ENCODE measurements at regions not wholly inside any gene's neighbourhood (a gene's known extent, or its start where the extent isn't known, plus 50 kb on each side); places are given as distances from the start of the nearest gene placed in this dataset.

DNA sequence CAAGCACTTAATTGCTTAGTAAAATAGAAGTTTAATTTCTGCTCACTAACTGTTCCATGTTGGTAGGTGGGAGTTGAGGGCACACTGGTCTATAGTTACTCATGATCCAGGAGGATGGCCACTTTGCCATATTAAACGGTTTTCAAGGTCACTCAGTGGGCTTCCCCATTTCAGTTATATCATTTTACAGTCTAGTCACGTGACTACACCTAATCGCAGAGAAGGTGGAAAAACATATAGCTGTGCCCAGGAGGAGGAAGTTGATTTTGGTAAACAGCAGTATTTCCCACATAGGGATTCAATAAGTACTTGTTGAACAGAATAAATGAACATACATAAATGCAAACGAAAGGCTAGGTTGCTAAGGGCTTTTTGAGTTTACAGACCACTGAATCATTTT is 541.1 kb upstream of the CAMK1G start:
- Histone ChIP-seq H3K9me3 (no peaks in the 10 kb centered on the region), H3K4me1 (no peaks in the 10 kb centered on the region), H3K4me3 (no peak overlapping the region), H3K27me3 (ENCODE audit: low read depth) (no peaks in the 10 kb centered on the region), H3K36me3 (replicated peaks) (no peaks in the 10 kb centered on the region)
- in situ Hi-C loops (cut with MboI; ENCODE audit: low sequenced_read_pairs) = no loop called here
- no peak for DNase-seq (ENCODE audit: low spot score in 2 of 2)

- Histone ChIP-seq H3K4me3 (no peak overlapping the region), H3K27me3 (ENCODE audit: low read depth) (no peaks in the 10 kb centered on the region), H3K4me1 (no peaks in the 10 kb centered on the region), H3K9me3 (no peaks in the 10 kb centered on the region), H3K36me3 (replicated peaks) (no peaks in the 10 kb centered on the region)
- in situ Hi-C loops (cut with MboI; ENCODE audit: low sequenced_read_pairs) = no loop called here
- DNase-seq (ENCODE audit: low spot score in 2 of 2) = no peak
Measured at GRCh38 chr1:209045331-209046057, 538.0 kb upstream of the CAMK1G start.

DNA sequence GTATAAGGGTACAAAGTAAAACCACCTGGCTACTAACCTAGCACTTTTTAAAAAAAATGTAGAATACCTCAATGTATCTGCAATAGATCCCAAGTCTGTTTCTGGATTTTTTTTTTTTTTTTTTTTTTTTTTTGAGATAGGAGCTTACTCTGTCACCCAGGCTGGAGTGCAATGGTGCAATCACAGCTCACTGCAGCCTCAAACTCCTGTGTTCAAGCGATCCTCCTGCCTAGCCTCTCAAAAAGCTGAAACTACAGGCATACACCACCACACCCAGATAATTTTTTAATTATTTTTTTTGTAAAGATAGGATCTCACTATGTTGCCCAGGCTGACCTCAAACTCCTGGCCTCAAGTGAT is 537.5 kb upstream of the CAMK1G start:
- Histone ChIP-seq H3K27me3 (ENCODE audit: low read depth) (no peaks in the 10 kb centered on the region), H3K4me3 (no peak overlapping the region), H3K4me1 (no peaks in the 10 kb centered on the region), H3K36me3 (replicated peaks) (no peaks in the 10 kb centered on the region), H3K9me3 (no peaks in the 10 kb centered on the region)
- in situ Hi-C loops (cut with MboI; ENCODE audit: low sequenced_read_pairs) = no loop called here
- DNase-seq (ENCODE audit: low spot score in 2 of 2) = no peak

- H3K36me3 ChIP-seq (replicated peaks) = no peaks in the 10 kb centered on the region
- in situ Hi-C loops (cut with MboI; ENCODE audit: low sequenced_read_pairs) = no loop called here
- no peaks in the 10 kb centered on the region for H3K9me3 ChIP-seq
- no peak overlapping the region for H3K4me3 ChIP-seq
- H3K27me3 ChIP-seq (ENCODE audit: low read depth) = no peaks in the 10 kb centered on the region
- no peaks in the 10 kb centered on the region for H3K4me1 ChIP-seq
- no peak for DNase-seq (ENCODE audit: low spot score in 2 of 2)
Measured at GRCh38 chr1:209046935-209047334, 536.6 kb upstream of the CAMK1G start.

- no peaks in the 10 kb centered on the region for H3K36me3 ChIP-seq (replicated peaks)
- no peak overlapping the region for H3K4me3 ChIP-seq
- no peak for DNase-seq (ENCODE audit: low spot score in 2 of 2)
- H3K27me3 ChIP-seq (ENCODE audit: low read depth) = no peaks in the 10 kb centered on the region
- in situ Hi-C loops (cut with MboI; ENCODE audit: low sequenced_read_pairs) = no loop called here
- H3K9me3 ChIP-seq = no peaks in the 10 kb centered on the region
- H3K4me1 ChIP-seq = no peaks in the 10 kb centered on the region
Measured at GRCh38 chr1:209048941-209049669, 534.4 kb upstream of the CAMK1G start.

DNA sequence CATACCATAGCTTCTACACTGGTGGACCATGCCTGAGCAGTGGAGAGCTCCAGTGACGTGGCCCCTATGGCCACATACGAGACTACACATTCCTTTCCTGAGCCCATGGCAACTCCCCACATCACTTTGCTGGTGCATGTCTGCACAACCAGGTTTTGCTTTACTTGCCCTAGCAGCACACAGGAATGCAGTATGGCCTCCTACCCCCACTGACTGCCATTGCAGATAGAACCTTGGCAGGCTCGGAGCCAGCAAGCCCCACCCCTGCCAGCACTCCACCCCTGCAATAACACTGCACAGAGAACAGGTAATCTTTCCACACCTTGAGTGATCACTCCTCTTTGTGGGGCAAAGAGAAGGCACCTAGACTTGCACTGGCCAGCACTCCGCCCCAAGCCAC is 531.9 kb upstream of the CAMK1G start:
- no peak for DNase-seq (ENCODE audit: low spot score in 2 of 2)
- Histone ChIP-seq H3K4me1 (no peaks in the 10 kb centered on the region), H3K36me3 (replicated peaks) (no peaks in the 10 kb centered on the region), H3K9me3 (no peaks in the 10 kb centered on the region), H3K4me3 (no peak overlapping the region), H3K27me3 (ENCODE audit: low read depth) (no peaks in the 10 kb centered on the region)
- in situ Hi-C loops (cut with MboI; ENCODE audit: low sequenced_read_pairs) = no loop called here

- no peak overlapping the region for H3K4me3 ChIP-seq
- H3K4me1 ChIP-seq = no peaks in the 10 kb centered on the region
- no peaks in the 10 kb centered on the region for H3K36me3 ChIP-seq (replicated peaks)
- DNase-seq (ENCODE audit: low spot score in 2 of 2) = no peak
- H3K9me3 ChIP-seq = no peaks in the 10 kb centered on the region
- no peaks in the 10 kb centered on the region for H3K27me3 ChIP-seq (ENCODE audit: low read depth)
- in situ Hi-C loops (cut with MboI; ENCODE audit: low sequenced_read_pairs) = no loop called here
Measured at GRCh38 chr1:209053587-209053986, 529.9 kb upstream of the CAMK1G start.

- DNase-seq (ENCODE audit: low spot score in 2 of 2) = no peak
- no peaks in the 10 kb centered on the region for H3K9me3 ChIP-seq
- H3K4me3 ChIP-seq = no peak overlapping the region
- no peaks in the 10 kb centered on the region for H3K36me3 ChIP-seq (replicated peaks)
- in situ Hi-C loops (cut with MboI; ENCODE audit: low sequenced_read_pairs) = no loop called here
- no peaks in the 10 kb centered on the region for H3K27me3 ChIP-seq (ENCODE audit: low read depth)
- H3K4me1 ChIP-seq = no peaks in the 10 kb centered on the region
Measured at GRCh38 chr1:209057083-209057482, 526.4 kb upstream of the CAMK1G start.

GRCh38 chr1:209057901-209058300 is 525.6 kb upstream of the CAMK1G start:
- H3K4me1 ChIP-seq = no peaks in the 10 kb centered on the region
- in situ Hi-C loops (cut with MboI; ENCODE audit: low sequenced_read_pairs) = no loop called here
- H3K27me3 ChIP-seq (ENCODE audit: low read depth) = no peaks in the 10 kb centered on the region
- H3K4me3 ChIP-seq = no peak overlapping the region
- no peak for DNase-seq (ENCODE audit: low spot score in 2 of 2)
- no peaks in the 10 kb centered on the region for H3K36me3 ChIP-seq (replicated peaks)
- H3K9me3 ChIP-seq = no peaks in the 10 kb centered on the region

DNA sequence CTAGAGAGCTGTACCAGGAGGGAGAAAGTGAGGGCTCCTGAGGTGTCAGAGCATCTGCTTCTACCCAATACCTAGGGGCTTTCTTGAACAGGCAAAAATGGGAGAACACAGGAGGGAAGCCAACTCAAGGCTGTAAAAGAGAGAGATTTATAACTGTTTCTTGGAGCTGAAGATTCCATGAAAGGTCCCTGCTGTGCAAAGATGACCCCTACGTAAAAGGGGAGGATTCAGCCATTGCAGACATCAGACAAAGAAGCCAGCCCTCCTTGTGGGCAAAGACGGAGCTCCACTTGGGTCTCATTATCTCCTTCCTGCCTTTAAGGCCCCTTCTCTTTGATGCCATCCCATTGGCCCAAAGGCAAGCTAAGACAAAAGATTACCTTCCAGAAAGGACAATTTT is 524.1 kb upstream of the CAMK1G start:
- Histone ChIP-seq H3K36me3 (replicated peaks) (no peaks in the 10 kb centered on the region), H3K4me3 (no peak overlapping the region), H3K27me3 (ENCODE audit: low read depth) (no peaks in the 10 kb centered on the region), H3K9me3 (no peaks in the 10 kb centered on the region), H3K4me1 (no peaks in the 10 kb centered on the region)
- DNase-seq (ENCODE audit: low spot score in 2 of 2) = no peak
- in situ Hi-C loops (cut with MboI; ENCODE audit: low sequenced_read_pairs) = no loop called here

DNA sequence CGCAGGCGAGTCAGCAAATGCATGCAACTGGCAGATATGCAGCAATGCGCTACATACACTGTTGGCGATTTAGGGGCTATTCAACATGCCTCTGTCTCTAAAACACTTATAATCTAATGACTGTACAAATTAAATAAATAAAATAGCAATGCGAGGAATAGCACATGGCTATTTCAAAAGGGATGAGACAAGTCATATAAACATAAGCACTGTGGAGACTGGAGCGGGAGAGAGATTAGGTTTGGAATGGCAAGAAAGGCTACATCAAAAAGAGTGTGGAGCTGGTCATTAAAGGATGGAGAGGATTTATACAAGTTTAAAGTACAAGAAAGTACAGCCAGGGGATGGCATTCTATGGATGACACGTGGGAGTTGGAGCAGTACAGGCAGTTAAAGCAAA is 523.5 kb upstream of the CAMK1G start:
- Histone ChIP-seq H3K36me3 (replicated peaks) (no peaks in the 10 kb centered on the region), H3K27me3 (ENCODE audit: low read depth) (no peaks in the 10 kb centered on the region), H3K9me3 (no peaks in the 10 kb centered on the region), H3K4me3 (no peak overlapping the region), H3K4me1 (no peaks in the 10 kb centered on the region)
- in situ Hi-C loops (cut with MboI; ENCODE audit: low sequenced_read_pairs) = no loop called here
- no peak for DNase-seq (ENCODE audit: low spot score in 2 of 2)

DNA sequence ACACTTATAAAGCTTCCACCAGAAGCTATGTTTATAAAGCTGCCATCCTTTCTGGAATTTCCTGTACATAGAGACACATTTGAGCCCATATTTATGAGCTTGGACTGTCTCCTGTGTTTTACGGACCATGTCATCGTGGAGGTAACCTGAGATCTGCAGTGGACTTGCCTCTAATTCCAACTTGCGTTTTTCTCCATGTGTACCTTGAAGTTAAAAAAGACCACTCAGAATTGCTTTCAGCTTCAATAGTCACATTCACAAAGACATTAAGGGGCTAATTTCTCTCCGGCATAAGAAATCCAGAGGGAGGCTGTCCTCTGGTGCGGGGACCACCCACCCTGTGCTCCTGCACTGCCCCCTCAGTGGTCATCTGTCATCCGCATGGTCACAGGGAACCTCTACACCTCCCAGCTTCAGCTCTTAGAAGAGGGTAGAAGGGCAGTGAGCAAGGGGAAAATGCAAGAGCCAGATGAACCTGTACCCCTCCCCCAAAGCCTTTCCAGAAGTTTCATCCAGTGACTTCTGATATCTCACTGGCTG is 521.4 kb upstream of the CAMK1G start:
- Histone ChIP-seq H3K27me3 (ENCODE audit: low read depth) (no peaks in the 10 kb centered on the region), H3K4me3 (no peak overlapping the region), H3K9me3 (no peaks in the 10 kb centered on the region), H3K4me1 (no peaks in the 10 kb centered on the region), H3K36me3 (replicated peaks) (no peaks in the 10 kb centered on the region)
- in situ Hi-C loops (cut with MboI; ENCODE audit: low sequenced_read_pairs) = no loop called here
- no peak for DNase-seq (ENCODE audit: low spot score in 2 of 2)

GRCh38 chr1:209062863-209063262 is 520.7 kb upstream of the CAMK1G start:
- H3K36me3 ChIP-seq (replicated peaks) = no peaks in the 10 kb centered on the region
- no peaks in the 10 kb centered on the region for H3K4me1 ChIP-seq
- in situ Hi-C loops (cut with MboI; ENCODE audit: low sequenced_read_pairs) = no loop called here
- no peaks in the 10 kb centered on the region for H3K27me3 ChIP-seq (ENCODE audit: low read depth)
- no peak for DNase-seq (ENCODE audit: low spot score in 2 of 2)
- H3K9me3 ChIP-seq = no peaks in the 10 kb centered on the region
- H3K4me3 ChIP-seq = no peak overlapping the region

- no peak for DNase-seq (ENCODE audit: low spot score in 2 of 2)
- H3K9me3 ChIP-seq = no peaks in the 10 kb centered on the region
- H3K4me1 ChIP-seq = no peaks in the 10 kb centered on the region
- H3K36me3 ChIP-seq (replicated peaks) = no peaks in the 10 kb centered on the region
- no peak overlapping the region for H3K4me3 ChIP-seq
- no peaks in the 10 kb centered on the region for H3K27me3 ChIP-seq (ENCODE audit: low read depth)
- in situ Hi-C loops (cut with MboI; ENCODE audit: low sequenced_read_pairs) = no loop called here
Measured at GRCh38 chr1:209063767-209064659, 519.5 kb upstream of the CAMK1G start.
